Vagina (tissue), 2 donors: ENCODE measurements at regions not wholly inside any gene's neighbourhood (a gene's known extent, or its start where the extent isn't known, plus 50 kb on each side); places are given as distances from the start of the nearest gene placed in this dataset.

Experiments
- POLR2A ChIP-seq, 2 donors: fragments of 450-650 bp; IDR thresholded peaks; one replicate each; pipeline ENCODE4 v1.6.1; 2017; ENCODE audit warnings: antibody characterized with exemption in 2 of 2, mild to moderate bottlenecking in 2 of 2, moderate library complexity in 2 of 2
- TF ChIP-seq, protein P1 (sequence below), 3 experiments: fragments of 450-650 bp in 2 of 3; fragments of 200-600 bp in 1 of 3; sonication (generic) in 1 of 3; IDR thresholded peaks; one replicate each; pipeline ENCODE4 v1.5.1; 2017 to 2019; ENCODE audit warnings: antibody characterized with exemption in 3 of 3, mild to moderate bottlenecking in 2 of 3, moderate library complexity in 2 of 3

DNA sequence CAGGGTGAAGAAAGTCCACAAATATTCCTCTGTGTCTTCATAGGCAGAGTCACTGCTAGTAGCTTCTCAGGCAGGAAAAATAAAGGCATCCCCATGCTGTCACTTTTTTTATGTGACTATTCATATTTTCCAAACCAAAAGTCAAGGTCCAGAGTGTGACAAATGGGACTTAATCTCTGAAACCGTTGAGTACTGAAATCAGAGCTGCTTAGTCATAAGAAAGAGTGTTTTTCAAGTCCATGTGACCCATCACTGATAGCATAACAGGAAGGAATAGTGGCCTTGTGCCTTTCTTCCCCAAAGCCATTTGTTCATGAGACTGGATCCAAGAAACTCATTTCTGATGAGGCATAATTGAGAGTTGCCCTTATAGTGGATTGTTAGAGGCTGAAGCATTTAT lies 210.3 kb upstream of the TSHZ2 start:
- TF ChIP-seq, protein P1, sequence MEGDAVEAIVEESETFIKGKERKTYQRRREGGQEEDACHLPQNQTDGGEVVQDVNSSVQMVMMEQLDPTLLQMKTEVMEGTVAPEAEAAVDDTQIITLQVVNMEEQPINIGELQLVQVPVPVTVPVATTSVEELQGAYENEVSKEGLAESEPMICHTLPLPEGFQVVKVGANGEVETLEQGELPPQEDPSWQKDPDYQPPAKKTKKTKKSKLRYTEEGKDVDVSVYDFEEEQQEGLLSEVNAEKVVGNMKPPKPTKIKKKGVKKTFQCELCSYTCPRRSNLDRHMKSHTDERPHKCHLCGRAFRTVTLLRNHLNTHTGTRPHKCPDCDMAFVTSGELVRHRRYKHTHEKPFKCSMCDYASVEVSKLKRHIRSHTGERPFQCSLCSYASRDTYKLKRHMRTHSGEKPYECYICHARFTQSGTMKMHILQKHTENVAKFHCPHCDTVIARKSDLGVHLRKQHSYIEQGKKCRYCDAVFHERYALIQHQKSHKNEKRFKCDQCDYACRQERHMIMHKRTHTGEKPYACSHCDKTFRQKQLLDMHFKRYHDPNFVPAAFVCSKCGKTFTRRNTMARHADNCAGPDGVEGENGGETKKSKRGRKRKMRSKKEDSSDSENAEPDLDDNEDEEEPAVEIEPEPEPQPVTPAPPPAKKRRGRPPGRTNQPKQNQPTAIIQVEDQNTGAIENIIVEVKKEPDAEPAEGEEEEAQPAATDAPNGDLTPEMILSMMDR (IDR thresholded peaks at IDR 0.05): no peak
- no peak for TF ChIP-seq POLR2A (IDR thresholded peaks at IDR 0.05)
